Left colon (tissue), 2 donors: ENCODE measurements at regions not wholly inside any gene's neighbourhood (a gene's known extent, or its start where the extent isn't known, plus 50 kb on each side); places are given as distances from the start of the nearest gene placed in this dataset.
"Not testable (repeated sequence)": the region's sequence is repeated elsewhere in the genome, so short reads cannot be mapped to it uniquely, and the experiment has no call there.

Source experiments
- ATAC-seq: fragments of 200-7000 bp; cut with Tn5 transposase; one replicate; pipeline ENCODE4 v1.9.1; 2020; ENCODE audit warnings: mild to moderate bottlenecking, moderate library complexity
- DNase-seq, 2 donors: peaks; one replicate each; pipeline ENCODE4 v3.0.0-alpha.2; 2020
- intact Hi-C, 2 donors: fragments of 100-400 bp; cut with DNase I in 1 of 2; cut with micrococcal nuclease in 1 of 2; formaldehyde crosslinking; loops; one replicate each; pipeline versions ENCODE4 v1.11.2 to v1.14.0; 2022; cut with DNase I, micrococcal nuclease
- donor health status: DM: no; HTN: no; CAD: no.
- donor health status: DM: yes; HTN: yes; CAD: no.

DNA sequence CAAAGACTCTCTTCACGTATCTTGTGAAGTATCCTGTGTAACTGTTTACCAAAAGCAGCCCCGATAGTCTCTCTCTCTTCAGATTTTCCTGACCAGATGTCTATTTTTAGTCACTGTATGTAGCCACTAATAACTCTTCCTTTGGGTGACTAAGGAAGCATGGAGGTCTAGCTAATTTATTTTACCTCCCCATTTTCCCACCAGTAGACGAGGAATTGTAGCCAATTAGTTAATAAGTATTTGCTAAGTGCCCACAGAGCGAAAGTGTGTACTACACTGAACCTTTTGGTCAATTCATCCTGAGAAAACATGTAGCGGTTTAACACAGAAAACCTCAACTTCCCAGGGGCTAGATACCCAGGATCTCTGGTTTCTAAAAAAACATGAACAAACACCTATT is 180.6 kb downstream of the TBX18 start:
- no peak for DNase-seq
- ATAC-seq = no peak

DNA sequence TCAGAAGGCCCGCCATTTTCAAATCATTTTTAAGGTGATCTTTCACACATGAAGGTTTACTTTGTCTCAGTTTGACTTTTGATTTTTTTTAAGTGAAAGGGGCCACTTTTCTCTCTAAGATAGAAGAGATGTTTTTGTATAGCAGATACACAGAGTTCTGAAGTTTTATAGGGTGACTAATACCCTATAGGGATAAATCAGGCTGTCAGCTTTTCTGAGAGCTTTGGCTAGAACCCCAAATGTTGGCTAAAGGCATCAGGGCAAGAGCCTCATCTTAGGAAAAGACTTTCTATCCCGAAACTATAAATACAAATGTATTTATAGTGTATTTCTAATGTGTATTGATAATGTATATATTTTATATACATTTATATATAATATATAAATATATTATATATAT is 181.4 kb downstream of the TBX18 start:
- DNase-seq = no peak
- intact Hi-C loops = no loop called here
- ATAC-seq = no peak

More for the DNA sequence above, 180.6 kb downstream of the TBX18 start:
- intact Hi-C loops = no loop called here

DNA sequence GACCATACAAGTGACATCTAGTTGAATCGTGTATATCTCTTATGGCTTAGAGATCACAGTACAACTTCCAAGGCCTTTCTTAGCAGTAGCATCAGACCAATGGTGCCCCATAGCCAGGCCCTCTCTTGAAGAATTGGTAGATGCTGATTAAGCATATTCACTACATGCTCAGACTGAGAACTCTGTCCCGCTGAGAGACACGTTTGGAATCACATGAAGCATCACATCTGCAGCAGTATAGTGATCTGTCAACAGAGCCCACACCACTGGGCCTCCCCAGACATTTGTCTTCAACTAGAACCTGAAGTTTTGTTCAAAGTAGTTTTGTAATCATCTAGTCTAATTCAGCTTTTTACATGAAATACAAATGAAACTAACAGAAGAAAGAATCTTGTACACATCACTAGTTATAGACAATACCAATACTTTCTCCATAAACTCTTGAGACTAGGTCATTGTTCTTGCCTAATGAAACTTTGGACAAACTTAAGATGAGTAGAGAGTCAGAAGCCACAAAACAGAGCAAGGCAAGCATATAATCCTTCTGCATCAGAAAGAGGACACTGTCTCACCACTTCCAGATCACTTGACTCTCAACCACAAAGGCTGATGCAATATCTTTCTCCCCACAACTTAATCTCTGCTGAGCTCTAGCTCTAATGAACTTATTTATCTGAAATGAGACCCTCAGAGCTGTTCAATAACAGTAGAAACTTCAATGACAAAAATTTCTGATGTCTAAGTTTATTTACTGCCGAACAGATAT is 182.7 kb downstream of the TBX18 start:
- ATAC-seq (no peak), DNase-seq (no peak)
- intact Hi-C loops = no loop called here

DNA sequence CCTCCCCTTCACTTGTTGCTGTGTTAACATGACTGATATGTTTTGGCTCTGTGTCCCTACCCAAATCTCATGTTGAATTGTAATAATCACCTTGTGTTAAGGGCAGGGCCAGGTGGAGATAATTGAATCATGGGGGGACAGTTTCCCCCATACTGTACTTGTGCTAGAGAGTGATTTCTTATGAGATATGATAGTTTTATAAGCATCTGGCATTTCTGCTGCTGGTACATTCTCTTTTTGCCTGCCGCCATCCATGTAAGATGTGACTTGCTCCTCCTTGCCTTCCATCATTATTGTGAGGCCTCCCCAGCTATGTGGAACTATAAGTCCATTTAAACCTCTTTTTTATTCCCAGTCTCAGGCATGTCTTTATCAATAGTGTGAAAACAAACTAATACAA is 185.0 kb downstream of the TBX18 start:
- ATAC-seq (no peak), DNase-seq (no peak)
- intact Hi-C loops = no loop called here

DNA sequence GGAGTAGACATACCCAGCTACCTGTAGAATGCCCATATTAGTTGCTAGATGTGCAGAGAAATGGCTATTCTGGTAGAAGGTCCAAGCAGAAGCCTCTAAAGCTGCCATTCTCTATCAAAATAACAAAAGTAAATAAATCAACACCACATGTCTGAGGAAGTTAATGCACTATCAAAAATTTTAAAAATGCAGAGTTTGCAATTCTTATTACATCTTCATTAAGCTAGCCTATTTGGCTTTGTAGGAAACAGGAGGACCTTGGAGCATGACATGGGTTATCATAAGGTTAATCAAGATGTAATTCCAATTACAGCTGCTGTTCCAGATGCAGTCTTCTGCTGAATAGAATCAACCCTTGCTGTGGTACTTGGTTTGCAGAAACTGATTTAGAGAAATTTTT is 188.4 kb downstream of the TBX18 start:
- DNase-seq = no peak
- ATAC-seq = no peak
- intact Hi-C loops = no loop called here

DNA sequence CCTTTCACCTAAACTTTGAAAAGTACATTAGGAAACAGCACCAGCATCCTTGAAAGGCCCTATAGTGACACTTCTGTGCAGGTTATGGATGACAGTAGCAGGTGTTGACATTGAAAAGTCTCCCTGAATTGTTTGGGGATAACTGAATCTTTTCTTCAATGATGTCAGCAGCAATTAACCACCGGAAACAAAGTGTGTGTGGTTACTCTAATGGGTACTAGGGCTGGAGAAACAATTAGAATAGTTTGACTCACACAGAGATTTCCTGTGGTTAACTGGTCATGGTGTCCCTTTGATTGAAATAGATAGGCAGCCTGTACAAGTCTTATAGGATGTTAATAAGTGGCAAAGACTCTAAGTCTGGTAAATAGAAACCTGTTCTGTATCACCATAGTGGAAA is 189.1 kb downstream of the TBX18 start:
- ATAC-seq = no peak
- intact Hi-C loops = no loop called here
- no peak for DNase-seq

DNA sequence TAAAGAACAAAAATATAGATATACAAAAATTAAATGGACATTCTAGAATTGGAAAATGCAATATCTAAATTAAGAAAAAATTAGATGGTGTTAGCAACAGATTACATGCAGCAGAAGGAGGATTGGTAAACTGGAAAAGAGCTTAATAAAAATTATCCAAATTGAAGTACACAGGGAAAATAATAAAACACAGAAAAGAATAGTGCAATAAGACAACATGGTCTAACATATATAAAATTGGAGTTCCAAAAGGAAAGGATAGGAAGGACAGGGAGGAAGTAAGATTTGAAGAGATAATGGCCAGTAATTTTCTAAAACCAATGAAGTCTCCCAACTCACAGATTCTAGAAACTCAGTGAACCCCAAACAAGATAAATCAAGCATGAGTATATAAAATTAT is 194.5 kb downstream of the TBX18 start:
- DNase-seq (no peak), ATAC-seq (no peak)
- intact Hi-C loops = no loop called here

DNA sequence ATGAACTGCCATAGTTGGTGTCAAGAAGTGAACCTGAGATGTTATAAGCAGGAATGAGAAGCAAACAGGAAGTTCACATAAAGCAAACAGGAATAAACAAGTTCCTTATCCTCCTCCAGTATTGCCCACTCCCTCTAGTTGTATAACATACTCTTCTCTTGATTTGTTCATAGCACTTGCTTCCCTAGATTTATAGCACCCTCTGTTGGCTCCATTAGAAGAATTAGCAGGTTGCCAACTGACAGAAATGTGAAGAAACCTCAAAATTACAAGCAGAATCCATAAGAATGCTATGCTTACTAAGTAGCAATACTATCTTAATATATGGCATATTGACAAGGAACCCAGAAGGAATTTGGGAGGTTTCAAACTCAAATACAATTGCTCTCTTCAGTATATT is 195.4 kb downstream of the TBX18 start:
- DNase-seq (no peak), ATAC-seq (no peak)
- intact Hi-C loops = no loop called here

DNA sequence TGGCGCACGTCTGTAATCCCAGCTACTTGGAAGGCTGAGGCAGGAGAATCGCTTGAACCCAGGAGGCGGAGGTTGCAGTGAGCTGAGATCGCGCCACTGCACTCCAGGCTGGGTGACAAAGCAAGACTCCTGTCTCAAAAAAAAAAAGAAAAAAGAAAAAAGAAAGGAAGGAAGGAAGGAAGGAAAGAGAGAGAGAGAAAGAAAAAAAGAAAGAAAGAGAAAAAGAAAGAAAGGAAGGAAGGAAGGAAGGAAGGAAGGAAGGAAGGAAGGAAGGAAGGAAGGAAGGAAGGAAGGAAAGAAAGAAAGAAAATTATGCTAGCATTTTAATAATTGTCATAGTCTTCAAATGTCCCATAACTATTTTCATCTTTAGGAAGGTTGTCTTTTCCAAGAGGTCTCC is 198.7 kb downstream of the TBX18 start:
- intact Hi-C loops, DNase-seq, ATAC-seq: not testable (repeated sequence)

DNA sequence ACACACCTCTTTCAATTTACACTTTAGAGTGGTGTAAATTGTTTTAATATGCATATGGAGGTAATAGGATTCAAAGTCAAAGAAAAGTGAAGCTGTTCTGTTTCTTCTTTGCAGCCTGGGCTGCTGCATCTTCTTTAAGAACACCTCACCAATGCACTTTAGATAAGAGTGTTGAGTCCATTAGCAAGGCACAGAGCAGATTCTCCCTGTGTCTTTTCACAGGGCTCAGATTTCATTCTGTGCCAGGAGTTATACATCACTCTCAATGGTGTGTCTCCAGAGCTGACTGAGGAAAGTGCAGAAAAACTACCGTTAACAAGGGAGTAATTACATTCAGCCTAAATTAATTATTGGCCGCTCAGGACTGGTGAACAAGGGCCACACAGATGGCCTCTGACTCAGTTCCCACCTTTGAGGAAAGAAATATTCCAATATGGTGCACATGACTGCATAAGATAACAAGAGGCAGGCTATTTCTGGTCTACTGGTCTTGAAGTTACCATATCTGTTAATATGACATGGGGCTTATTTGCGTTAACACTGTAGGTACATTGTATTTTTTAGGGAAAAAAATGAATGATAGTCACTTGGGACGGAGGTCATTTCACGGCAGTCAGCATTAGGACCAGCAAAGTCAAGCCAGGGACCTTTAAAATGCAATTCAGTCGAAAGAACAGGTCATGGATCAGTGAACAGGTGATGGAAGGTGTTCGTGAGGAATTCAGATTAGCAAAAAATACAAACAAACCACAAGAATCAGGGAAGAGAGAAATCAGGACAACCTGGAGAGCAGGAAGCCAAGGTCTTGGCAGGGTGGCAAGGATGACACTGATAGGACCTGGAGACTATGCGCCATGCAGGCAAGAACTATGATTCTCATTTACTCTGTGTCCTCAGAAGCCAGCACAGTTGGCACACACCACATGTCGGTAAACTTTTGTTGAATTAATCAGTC is 203.7 kb downstream of the TBX18 start:
- intact Hi-C loops = no loop called here
- no peak for ATAC-seq
- DNase-seq = no peak

DNA sequence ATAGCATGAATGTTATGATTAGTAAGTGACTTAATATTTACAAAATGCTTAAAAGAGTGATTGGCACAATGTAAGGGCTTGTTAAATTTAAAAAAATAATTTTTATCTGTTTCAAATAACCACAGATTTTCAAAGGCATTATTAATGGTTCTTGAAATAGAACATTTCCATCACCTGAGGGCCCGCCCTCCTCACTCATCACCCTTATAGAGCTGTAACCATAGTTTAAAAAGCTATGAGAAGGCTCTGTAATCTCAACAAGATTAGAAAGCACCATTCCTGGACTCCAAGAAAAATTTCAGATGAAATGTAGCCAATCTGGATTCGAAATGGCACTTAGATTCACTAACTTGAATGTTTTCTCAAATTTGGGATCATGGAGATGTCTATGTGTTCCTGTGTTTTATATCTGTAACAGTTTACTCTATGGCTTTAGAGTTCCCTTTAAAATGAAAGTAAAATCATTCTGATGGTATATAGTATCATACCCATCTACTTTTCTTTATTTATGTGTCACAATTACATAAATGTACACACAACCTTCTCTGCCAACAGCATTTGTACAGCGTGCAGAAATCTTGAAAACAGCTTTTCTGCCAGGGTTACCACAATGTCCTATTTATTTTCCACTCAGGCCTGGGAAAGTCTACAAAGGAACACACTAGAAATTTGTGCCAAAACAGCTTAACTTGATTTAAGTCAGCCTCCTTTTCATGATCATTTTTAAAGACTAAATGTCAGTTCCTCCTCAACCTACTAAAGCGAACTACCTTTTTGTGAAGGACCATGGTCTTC is 207.7 kb downstream of the TBX18 start:
- ATAC-seq (no peak), DNase-seq (no peak)
- intact Hi-C loops = no loop called here

DNA sequence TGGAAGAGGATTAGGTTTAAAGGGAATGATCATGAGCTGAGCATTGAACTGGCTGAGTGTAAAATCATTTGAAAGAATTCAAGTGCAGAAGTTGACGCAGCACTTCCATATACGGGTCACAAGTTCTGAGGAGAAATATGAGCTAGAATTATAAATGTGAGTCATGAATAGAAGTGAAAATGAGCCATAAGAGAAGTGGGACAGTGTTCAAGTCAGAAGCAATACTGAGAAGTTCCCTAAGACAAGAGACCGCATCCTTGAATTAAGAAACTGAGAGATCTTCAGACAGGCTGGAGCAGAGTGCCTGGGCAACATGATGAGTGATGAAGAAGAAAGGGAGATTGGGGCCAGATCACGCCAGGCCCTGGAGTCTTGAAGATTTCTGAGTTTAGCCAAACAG is 209.7 kb downstream of the TBX18 start:
- intact Hi-C loops = no loop called here
- DNase-seq (no peak), ATAC-seq (no peak)

DNA sequence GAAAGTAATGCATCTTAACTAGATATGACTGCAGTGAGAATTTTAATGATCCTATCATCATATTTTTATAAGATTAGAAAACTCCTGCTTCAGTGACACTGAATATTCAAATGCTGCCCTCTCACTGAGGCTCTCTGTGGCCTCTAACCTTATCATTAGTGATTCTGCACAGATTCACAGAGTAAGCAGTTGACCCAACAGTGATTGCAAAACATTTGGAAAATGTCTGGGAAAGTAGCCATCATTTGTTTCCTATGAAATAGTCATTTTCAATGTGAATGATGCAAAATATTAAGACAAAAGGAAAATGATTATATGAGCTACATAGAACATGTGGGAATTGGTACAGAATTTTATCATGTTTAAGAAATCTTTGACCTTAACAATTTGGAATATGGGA is 210.3 kb downstream of the TBX18 start:
- no peak for ATAC-seq
- intact Hi-C loops = no loop called here
- DNase-seq = no peak

DNA sequence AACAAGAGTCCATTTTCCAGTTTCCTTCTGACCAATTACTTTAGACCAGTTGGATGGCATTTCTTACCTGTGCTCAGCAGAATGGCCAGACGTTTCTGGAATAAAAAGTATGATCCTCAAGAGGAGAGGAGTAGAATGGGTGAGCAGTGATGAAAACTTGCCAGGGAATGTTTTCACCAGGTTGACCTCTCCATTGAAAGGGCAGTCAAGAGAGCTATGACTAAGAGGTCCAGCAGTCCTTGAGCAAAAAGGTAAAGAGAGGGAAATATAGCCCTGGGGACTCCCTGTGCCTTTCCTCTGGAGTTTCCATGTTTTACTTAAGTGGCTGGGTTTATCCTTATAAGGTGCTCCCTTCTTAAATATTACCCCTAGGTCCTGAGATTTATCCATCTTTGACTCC is 210.9 kb downstream of the TBX18 start:
- no peak for ATAC-seq
- no peak for DNase-seq
- intact Hi-C loops = no loop called here

DNA sequence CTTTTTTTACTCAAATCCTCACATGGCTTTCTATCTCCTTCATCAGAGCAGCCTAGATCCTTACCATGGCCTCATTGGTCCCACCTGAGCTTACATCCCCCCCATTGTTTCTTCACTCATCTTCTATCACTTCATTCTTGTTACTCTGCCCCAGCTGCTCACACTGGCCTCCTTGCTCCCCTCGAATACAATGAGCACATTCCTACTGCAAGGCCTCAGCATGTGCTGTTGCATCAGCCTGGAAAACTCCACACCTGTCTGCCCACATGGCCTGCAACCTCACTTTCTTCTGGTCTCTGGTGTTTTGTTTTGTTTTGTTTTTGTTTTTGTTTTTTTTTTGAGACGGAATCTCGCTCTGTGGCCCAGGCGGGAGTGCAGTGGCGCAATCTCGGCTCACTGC is 212.6 kb downstream of the TBX18 start:
- intact Hi-C loops = no loop called here
- no peak for DNase-seq
- no peak for ATAC-seq

DNA sequence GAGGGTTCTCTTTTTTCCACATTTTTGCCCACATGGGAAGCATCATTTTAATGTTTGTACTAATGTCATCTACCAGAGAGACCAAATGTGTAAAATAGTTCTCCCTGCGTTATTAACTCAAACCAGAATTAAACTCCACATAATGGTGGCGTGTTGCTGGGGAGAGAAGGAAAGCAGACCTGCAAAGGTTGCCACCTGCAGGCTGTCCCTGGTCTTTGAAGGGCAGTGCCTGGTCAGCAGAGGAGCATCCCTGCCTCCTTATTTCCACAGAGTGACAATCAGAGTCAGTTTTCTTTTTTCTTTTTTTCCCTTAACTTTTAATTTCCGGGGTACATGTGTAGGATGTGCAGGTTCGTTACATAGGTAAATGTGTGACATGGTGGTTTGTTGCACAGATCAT is 214.5 kb downstream of the TBX18 start:
- ATAC-seq (no peak), DNase-seq (no peak)
- intact Hi-C loops = no loop called here

DNA sequence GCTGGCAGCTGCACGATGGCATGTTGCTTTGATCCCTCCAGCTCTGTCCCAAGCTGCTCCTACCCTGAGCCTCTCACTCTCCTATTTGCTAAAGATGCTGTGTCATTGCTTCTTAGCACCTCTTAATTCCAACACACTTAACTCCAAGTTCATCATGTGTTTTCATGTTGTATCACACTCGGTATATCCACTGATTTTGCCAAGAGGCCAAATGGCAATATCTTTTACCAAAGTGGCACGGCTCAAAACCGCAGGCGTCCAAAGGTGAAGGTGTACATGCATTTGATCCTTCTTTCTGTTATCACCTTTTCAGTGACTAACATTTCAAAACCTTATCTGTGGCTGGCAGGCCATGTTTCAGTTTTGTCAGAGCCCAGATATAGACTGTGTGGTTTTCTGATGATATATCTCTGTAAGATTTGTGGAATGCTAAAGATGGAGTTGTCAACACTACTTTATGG is 217.0 kb downstream of the TBX18 start:
- ATAC-seq (no peak), DNase-seq (no peak)
- intact Hi-C loops = no loop called here

DNA sequence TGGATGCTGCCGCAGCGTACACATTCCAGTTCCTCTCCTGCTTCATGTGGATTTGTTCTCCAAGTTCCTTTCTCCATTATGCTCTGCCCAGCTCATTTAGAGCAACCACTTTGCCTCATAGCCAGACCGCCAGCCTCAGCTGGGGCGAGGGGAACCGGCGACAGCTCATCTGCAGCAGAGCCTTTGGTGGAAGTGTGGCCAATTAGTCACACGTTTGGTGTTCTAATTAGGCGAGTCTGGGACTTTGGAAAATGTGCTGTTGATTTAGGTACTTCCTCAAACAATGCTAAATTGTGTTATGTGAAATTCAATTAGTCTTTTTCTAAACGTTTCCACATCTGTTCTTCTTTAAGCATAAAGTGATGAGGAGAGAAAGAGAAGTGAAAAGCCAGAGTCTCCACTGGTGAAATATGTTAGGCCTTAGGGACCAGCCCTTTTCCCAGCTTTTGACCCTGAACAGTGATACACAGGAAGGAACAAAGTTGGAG is 217.9 kb downstream of the TBX18 start:
- DNase-seq (no peak), ATAC-seq (no peak)
- intact Hi-C loops = no loop called here

DNA sequence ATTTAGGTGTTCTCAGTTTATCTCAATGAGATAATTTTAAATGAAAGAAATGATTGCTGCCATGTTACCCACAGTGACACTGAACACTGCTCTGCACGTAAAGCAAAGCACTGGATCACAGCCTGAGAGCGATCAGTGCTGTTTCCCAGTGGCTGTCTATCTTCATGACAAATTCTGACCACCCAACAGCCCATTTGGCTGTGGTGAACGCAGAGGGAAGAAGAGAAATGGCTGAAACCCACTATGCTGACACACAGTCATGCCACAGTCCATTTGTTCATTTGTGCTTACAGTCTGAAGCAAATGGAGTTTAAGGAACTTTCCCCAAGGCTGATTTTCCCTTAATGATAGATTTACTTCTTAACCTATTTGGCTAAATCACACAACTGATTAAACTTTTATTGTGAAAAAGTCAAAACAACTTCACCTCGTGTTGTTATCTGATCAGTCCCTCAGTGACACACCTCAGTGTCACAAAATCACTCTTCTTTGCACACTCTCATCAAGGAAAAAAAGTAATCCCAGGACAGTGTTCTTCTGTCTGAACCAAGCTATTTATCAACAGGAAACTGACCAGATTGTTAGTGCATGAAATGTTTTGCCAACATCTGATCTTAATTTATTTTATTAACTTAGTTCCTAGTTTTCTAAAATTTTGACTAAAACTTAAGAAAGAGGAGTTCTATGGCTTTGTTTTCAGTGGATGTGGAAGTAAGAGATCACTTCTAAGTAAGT is 225.1 kb downstream of the TBX18 start:
- no peak for DNase-seq
- intact Hi-C loops = no loop called here

More for the DNA sequence above, 225.1 kb downstream of the TBX18 start:
- no peak for ATAC-seq
